HCT116 (cell line): ENCODE measurements at regions not wholly inside any gene's neighbourhood (a gene's known extent, or its start where the extent isn't known, plus 50 kb on each side); places are given as distances from the start of the nearest gene placed in this dataset.

ENCODE experiments used
- CTCF ChIP-seq, 3 experiments: fragments of 200-600 bp in 1 of 3; sonication (generic) in 1 of 3; IDR thresholded peaks in 2 of 3; conservative IDR thresholded peaks in 1 of 3; 2 replicates each; pipeline ENCODE4 v1.5.1; 2012 to 2017; ENCODE audit warnings: low read depth in 2 of 3, low read length in 2 of 3, antibody characterized with exemption in 1 of 3, borderline replicate concordance in 1 of 3, control low read depth in 1 of 3, mild to moderate bottlenecking in 1 of 3, mixed read lengths in 1 of 3, mixed run types in 1 of 3, moderate library complexity in 1 of 3; ENCODE audit not compliant: insufficient read depth in 1 of 3
- EZH2phosphoT487 ChIP-seq: fragments of 200-600 bp; IDR thresholded peaks from 2 replicates; pipeline ENCODE4 v1.6.1; 2018; ENCODE audit warnings: antibody characterized with exemption, borderline replicate concordance

GRCh38 chr1:79585801-79586200 is 579.3 kb upstream of the ADGRL4 start:
- TF ChIP-seq EZH2phosphoT487 (no peak), CTCF (IDR thresholded peaks at IDR 0.05 in 2 of 3, conservative IDR thresholded peaks at IDR 0.05 in 1 of 3; ENCODE audit: borderline replicate concordance in 1 of 3, insufficient read depth in 1 of 3, low read depth in 2 of 3, low read length in 2 of 3) (no peak)
